ENCODE measurements at regions not wholly inside any gene's neighbourhood (a gene's known extent, or its start where the extent isn't known, plus 50 kb on each side); places are given as distances from the start of the nearest gene placed in this dataset.

- TF ChIP-seq CTCF (IDR thresholded peaks at IDR 0.05) (no peak), POLR2AphosphoS5 (IDR thresholded peaks at IDR 0.05) (no peak)
Measured at GRCh38 chr11:106540001-106540400, 462.5 kb downstream of the AASDHPPT start.

All from prostate gland (tissue), 2 donors.